Breast epithelium (tissue), 3 donors: ENCODE measurements at regions not wholly inside any gene's neighbourhood (a gene's known extent, or its start where the extent isn't known, plus 50 kb on each side); places are given as distances from the start of the nearest gene placed in this dataset.

Experiments
- POLR2A ChIP-seq: fragments of 450-650 bp; IDR thresholded peaks from one replicate; pipeline ENCODE4 v1.6.1; 2016; ENCODE audit warnings: antibody characterized with exemption, mild to moderate bottlenecking, moderate library complexity
- POLR2AphosphoS5 ChIP-seq, 3 donors: sonication (generic); formaldehyde crosslinking; IDR thresholded peaks; one replicate each; pipeline ENCODE4 v1.6.1; 2017; ENCODE audit warnings: antibody characterized with exemption in 3 of 3

DNA sequence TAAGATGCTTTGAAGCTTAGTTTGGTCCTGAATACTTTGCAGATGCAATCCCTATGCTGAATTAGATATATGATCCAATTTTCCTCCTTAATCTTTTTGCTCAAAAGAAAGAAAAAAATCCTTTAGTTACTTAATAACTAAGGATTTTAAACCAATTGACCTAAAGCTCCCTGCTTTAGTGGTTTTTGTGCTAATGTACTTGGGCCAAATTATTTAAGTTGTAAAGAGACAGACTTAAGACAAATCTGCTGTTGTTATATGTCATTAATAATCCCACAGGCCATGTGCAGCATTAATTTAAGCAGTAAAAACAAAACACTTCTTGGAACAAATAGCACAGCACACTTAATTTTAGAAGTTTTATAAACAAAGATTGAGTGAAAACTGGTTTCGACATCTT is 776.1 kb upstream of the SEMA6D start:
- no peak for TF ChIP-seq POLR2AphosphoS5 (IDR thresholded peaks at IDR 0.05)
- TF ChIP-seq POLR2A, result no peak
